ENCODE measurements at regions not wholly inside any gene's neighbourhood (a gene's known extent, or its start where the extent isn't known, plus 50 kb on each side); places are given as distances from the start of the nearest gene placed in this dataset.

- TF ChIP-seq EZH2 (IDR thresholded peaks at IDR 0.05; ENCODE audit: borderline replicate concordance, insufficient read depth, low read depth, low read length, poor library complexity, severe bottlenecking): no peak
- TF ChIP-seq, protein P1, sequence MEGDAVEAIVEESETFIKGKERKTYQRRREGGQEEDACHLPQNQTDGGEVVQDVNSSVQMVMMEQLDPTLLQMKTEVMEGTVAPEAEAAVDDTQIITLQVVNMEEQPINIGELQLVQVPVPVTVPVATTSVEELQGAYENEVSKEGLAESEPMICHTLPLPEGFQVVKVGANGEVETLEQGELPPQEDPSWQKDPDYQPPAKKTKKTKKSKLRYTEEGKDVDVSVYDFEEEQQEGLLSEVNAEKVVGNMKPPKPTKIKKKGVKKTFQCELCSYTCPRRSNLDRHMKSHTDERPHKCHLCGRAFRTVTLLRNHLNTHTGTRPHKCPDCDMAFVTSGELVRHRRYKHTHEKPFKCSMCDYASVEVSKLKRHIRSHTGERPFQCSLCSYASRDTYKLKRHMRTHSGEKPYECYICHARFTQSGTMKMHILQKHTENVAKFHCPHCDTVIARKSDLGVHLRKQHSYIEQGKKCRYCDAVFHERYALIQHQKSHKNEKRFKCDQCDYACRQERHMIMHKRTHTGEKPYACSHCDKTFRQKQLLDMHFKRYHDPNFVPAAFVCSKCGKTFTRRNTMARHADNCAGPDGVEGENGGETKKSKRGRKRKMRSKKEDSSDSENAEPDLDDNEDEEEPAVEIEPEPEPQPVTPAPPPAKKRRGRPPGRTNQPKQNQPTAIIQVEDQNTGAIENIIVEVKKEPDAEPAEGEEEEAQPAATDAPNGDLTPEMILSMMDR (IDR thresholded peaks at IDR 0.05): no peak
Measured at GRCh38 chr15:62578960-62579359, 413.9 kb upstream of the C2CD4B start.

All from B cell (primary cell).